SK-N-SH (cell line): ENCODE measurements at regions not wholly inside any gene's neighbourhood (a gene's known extent, or its start where the extent isn't known, plus 50 kb on each side); places are given as distances from the start of the nearest gene placed in this dataset.

Experiments used
- CTCF ChIA-PET: fragments of 300-600, 350-600 bp; formaldehyde crosslinking; extraction: SDS; loops from one replicate; lab custom pipeline; 2021; lab: Yijun Ruan, JAX
- POLR2A ChIA-PET: fragments of 350-600 bp; sonication (Branson Sonifier 250); formaldehyde crosslinking; extraction: SDS; loops from one replicate; lab custom pipeline; 2020; ENCODE audit warnings: antibody characterized with exemption, inconsistent platforms; lab: Yijun Ruan, JAX
- DNase-seq: peaks from one replicate; pipeline ENCODE4 v3.0.0; 2012
- H2AFZ ChIP-seq: fragments of 200-600 bp; sonication (generic); 2 replicates; pipeline ENCODE4 v1.8.1; 2016; ENCODE audit warnings: antibody characterized with exemption, mild to moderate bottlenecking, low read depth
- H3F3A ChIP-seq: fragments of 200-600 bp; sonication (generic); replicated peaks from 2 replicates; pipeline ENCODE3; 2016; ENCODE audit warnings: antibody characterized with exemption, mild to moderate bottlenecking; ENCODE audit not compliant: insufficient read depth
- H3K27ac ChIP-seq, 2 experiments: fragments of 200-500 bp in 1 of 2; fragments of 200-600 bp in 1 of 2; sonication (Bioruptor generic) in 1 of 2; sonication (generic), shearing (Covaris generic) in 1 of 2; 2 replicates each; pipeline versions ENCODE4 v1.5.1 to v1.6.1; 2014 to 2016; ENCODE audit warnings: low read depth in 2 of 2, inconsistent platforms in 1 of 2, low read length in 1 of 2, mild to moderate bottlenecking in 1 of 2, mixed read lengths in 1 of 2
- H3K27me3 ChIP-seq: fragments of 200-600 bp; sonication (generic), shearing (Covaris generic); 2 replicates; pipeline ENCODE4 v1.6.1; 2016; ENCODE audit warnings: mixed run types; ENCODE audit not compliant: insufficient read depth
- H3K36me3 ChIP-seq, 2 experiments: fragments of 200-500 bp in 1 of 2; fragments of 200-600 bp in 1 of 2; sonication (Bioruptor generic) in 1 of 2; sonication (generic) in 1 of 2; replicated peaks in 1 of 2; 2 replicates each; pipeline versions ENCODE3 to v1.5.1; 2014 to 2016; ENCODE audit warnings: low read length in 1 of 2, mild to moderate bottlenecking in 1 of 2; ENCODE audit not compliant: insufficient read depth in 2 of 2, control insufficient read depth in 1 of 2
- H3K4me1 ChIP-seq, 2 experiments: fragments of 200-500 bp in 1 of 2; fragments of 200-600 bp in 1 of 2; sonication (Bioruptor generic) in 1 of 2; sonication (generic), shearing (Covaris generic) in 1 of 2; 2 replicates each; pipeline versions ENCODE4 v1.5.1 to v1.6.1; 2014 to 2016; ENCODE audit warnings: low read depth in 1 of 2, low read length in 1 of 2, mixed run types in 1 of 2; ENCODE audit not compliant: insufficient read depth in 2 of 2, control insufficient read depth in 1 of 2
- H3K4me2 ChIP-seq: fragments of 200-600 bp; sonication (generic), shearing (Covaris generic); 2 replicates; pipeline ENCODE4 v1.6.1; 2017; ENCODE audit warnings: mixed run types
- H3K4me3 ChIP-seq, 2 experiments: fragments of 200-500 bp in 1 of 2; fragments of 200-600 bp in 1 of 2; sonication (Bioruptor generic) in 1 of 2; sonication (generic), shearing (Covaris generic) in 1 of 2; 2 replicates each; pipeline versions ENCODE4 v1.5.1 to v1.8.1; 2014 to 2016; ENCODE audit warnings: low read depth in 2 of 2, inconsistent platforms in 1 of 2, low read length in 1 of 2, mild to moderate bottlenecking in 1 of 2, mixed read lengths in 1 of 2, moderate library complexity in 1 of 2
- H3K79me2 ChIP-seq: fragments of 200-600 bp; sonication (generic); 2 replicates; pipeline ENCODE4 v1.8.1; 2017; ENCODE audit warnings: mild to moderate bottlenecking; ENCODE audit not compliant: insufficient read depth
- H3K9ac ChIP-seq: fragments of 200-600 bp; sonication (generic); 2 replicates; pipeline ENCODE4 v1.6.1; 2017; ENCODE audit warnings: mixed run types
- H3K9me2 ChIP-seq: fragments of 200-600 bp; sonication (generic); 2 replicates; pipeline ENCODE4 v1.6.1; 2017; ENCODE audit warnings: mixed run types
- H3K9me3 ChIP-seq: fragments of 200-600 bp; sonication (generic); 2 replicates; pipeline ENCODE4 v1.6.1; 2017; ENCODE audit warnings: mixed run types, mild to moderate bottlenecking, moderate library complexity
- H4K20me1 ChIP-seq: fragments of 200-600 bp; sonication (generic); 2 replicates; pipeline ENCODE4 v1.6.1; 2017; ENCODE audit warnings: mild to moderate bottlenecking, mixed run types; ENCODE audit not compliant: insufficient read depth
- CHD2 ChIP-seq: fragments of 150-350 bp; IDR thresholded peaks from 2 replicates; pipeline ENCODE4 v1.6.1; 2018; ENCODE audit warnings: low read length; ENCODE audit not compliant: partially characterized antibody
- FOSL2 ChIP-seq: IDR thresholded peaks from 2 replicates; pipeline ENCODE4 v1.4.0; 2012; ENCODE audit warnings: low read depth, mild to moderate bottlenecking, moderate library complexity, borderline replicate concordance
- FOXM1 ChIP-seq: IDR thresholded peaks from 2 replicates; pipeline ENCODE4 v1.4.0; 2012; ENCODE audit warnings: low read depth, mild to moderate bottlenecking
- IRF3 ChIP-seq: fragments of 150-350 bp; IDR thresholded peaks from 2 replicates; pipeline ENCODE4 v1.6.1; 2016; ENCODE audit warnings: mild to moderate bottlenecking, low read depth, low read length
- JUND ChIP-seq: IDR thresholded peaks from 2 replicates; pipeline ENCODE4 v1.4.0; 2012
- MAX ChIP-seq: IDR thresholded peaks from 2 replicates; pipeline ENCODE4 v1.4.0; 2012; ENCODE audit warnings: low read depth
- NRF1 ChIP-seq: IDR thresholded peaks from 2 replicates; pipeline ENCODE4 v1.6.1; 2012; ENCODE audit warnings: low read depth, mild to moderate bottlenecking, low read length
- PBX3 ChIP-seq: IDR thresholded peaks from 2 replicates; pipeline ENCODE4; 2012
- REST ChIP-seq: IDR thresholded peaks from 2 replicates; pipeline ENCODE4 v1.6.1; 2012; ENCODE audit warnings: mild to moderate bottlenecking, low read depth, low read length, moderate library complexity
- RFX5 ChIP-seq: IDR thresholded peaks from 2 replicates; pipeline ENCODE4 v1.6.1; 2012; ENCODE audit warnings: mild to moderate bottlenecking, improper control_type of control experiment, low read length
- USF1 ChIP-seq: IDR thresholded peaks from 2 replicates; pipeline ENCODE4 v1.4.0; 2012; ENCODE audit warnings: low read depth, borderline replicate concordance
- WGBS: methylation state at CpG from one replicate; pipeline ENCODE4 v1.1.6; 2017; ENCODE audit warnings: low lambda C conversion rate; 5-methylcytosine and 5-hydroxymethylcytosine counted together

GRCh38 chr20:48201885-48202284 lies 416.6 kb upstream of the SULF2 start:
- H3K27me3 ChIP-seq = no peaks in the 10 kb centered on the region
- WGBS = 83% methylated on average over 1 of the region's 5 CpGs
- H3K36me3 ChIP-seq = no peaks in the 10 kb centered on the region
- H4K20me1 ChIP-seq = no peaks in the 10 kb centered on the region
- no peaks in the 10 kb centered on the region for H3K79me2 ChIP-seq
- no peak overlapping the region for H3K9ac ChIP-seq
- H3K9me3 ChIP-seq = no peaks in the 10 kb centered on the region
- no peak overlapping the region for H3K27ac ChIP-seq
- no peak overlapping the region for H3K4me3 ChIP-seq
- H3K9me2 ChIP-seq = no peaks in the 10 kb centered on the region
- ChIA-PET CTCF (no interaction called here), POLR2A (no interaction called here)
- no peaks in the 10 kb centered on the region for H3F3A ChIP-seq
- peaks cover 0 to 18% of the 10 kb centered on the region in 2 experiments; a peak in 1 of 4 replicates for H3K4me1 ChIP-seq
- TF ChIP-seq FOXM1 (no peak), RFX5 (no peak), PBX3 (no peak), IRF3 (no peak), NRF1 (no peak)
- no peak overlapping the region for H2AFZ ChIP-seq
- no peak overlapping the region for H3K4me2 ChIP-seq
- DNase-seq = peak; percentile 52

GRCh38 chr20:48201188-48201587 lies 415.9 kb upstream of the SULF2 start:
- no peak for DNase-seq
- Histone ChIP-seq H3K27me3 (no peaks in the 10 kb centered on the region), H4K20me1 (no peaks in the 10 kb centered on the region), H3K9me2 (no peaks in the 10 kb centered on the region), H2AFZ (no peak overlapping the region), H3K9ac (no peak overlapping the region), H3K27ac (no peak overlapping the region), H3K4me2 (no peak overlapping the region), H3K9me3 (no peaks in the 10 kb centered on the region), H3F3A (no peaks in the 10 kb centered on the region), H3K4me1 (peaks cover 0 to 18% of the 10 kb centered on the region in 2 experiments; a peak in 1 of 4 replicates), H3K79me2 (no peaks in the 10 kb centered on the region), H3K36me3 (no peaks in the 10 kb centered on the region), H3K4me3 (no peak overlapping the region)
- CTCF ChIA-PET = no interaction called here
- TF ChIP-seq USF1 = no peak
- TF ChIP-seq CHD2 = no peak
- no peak for TF ChIP-seq NRF1
- no peak for TF ChIP-seq FOSL2
- TF ChIP-seq MAX = no peak
- TF ChIP-seq JUND = no peak
- TF ChIP-seq REST = no peak
- 84% methylated on average over 8 of the region's 8 CpGs for WGBS
- POLR2A ChIA-PET = no interaction called here
